Testis (tissue), 2 donors: ENCODE measurements at regions not wholly inside any gene's neighbourhood (a gene's known extent, or its start where the extent isn't known, plus 50 kb on each side); places are given as distances from the start of the nearest gene placed in this dataset.

Experiments used
- POLR2A ChIP-seq: fragments of 450-650 bp; IDR thresholded peaks from one replicate; pipeline ENCODE4 v1.6.1; 2017; ENCODE audit warnings: antibody characterized with exemption, mild to moderate bottlenecking, moderate library complexity
- TF ChIP-seq, protein P1 (sequence below), 3 experiments: fragments of 450-650 bp in 2 of 3; fragments of 200-600 bp in 1 of 3; sonication (generic) in 1 of 3; IDR thresholded peaks; one replicate each; pipeline ENCODE4 v1.5.1; 2016 to 2019; ENCODE audit warnings: antibody characterized with exemption in 3 of 3, mild to moderate bottlenecking in 2 of 3, moderate library complexity in 1 of 3

DNA sequence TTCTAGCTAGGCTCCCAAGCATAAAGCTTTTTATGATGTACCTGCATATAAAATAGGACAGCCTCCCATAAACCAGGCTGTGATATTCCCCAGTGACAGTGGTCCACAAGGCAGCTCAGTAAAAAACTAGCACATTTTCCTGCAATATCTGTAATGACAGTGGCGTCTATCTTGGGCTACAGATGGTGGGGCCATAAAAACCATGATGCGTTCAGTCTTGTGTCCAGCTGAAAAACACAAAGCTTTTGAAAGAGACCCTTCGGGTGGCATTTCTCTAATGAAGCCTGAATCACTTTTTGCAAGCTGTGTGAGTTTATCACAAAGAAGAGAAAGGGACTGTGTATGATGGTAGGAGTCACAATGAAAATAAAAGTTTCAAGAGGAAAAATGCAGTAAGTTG, 183.5 kb downstream of the DSC3 start:
- TF ChIP-seq, protein P1, sequence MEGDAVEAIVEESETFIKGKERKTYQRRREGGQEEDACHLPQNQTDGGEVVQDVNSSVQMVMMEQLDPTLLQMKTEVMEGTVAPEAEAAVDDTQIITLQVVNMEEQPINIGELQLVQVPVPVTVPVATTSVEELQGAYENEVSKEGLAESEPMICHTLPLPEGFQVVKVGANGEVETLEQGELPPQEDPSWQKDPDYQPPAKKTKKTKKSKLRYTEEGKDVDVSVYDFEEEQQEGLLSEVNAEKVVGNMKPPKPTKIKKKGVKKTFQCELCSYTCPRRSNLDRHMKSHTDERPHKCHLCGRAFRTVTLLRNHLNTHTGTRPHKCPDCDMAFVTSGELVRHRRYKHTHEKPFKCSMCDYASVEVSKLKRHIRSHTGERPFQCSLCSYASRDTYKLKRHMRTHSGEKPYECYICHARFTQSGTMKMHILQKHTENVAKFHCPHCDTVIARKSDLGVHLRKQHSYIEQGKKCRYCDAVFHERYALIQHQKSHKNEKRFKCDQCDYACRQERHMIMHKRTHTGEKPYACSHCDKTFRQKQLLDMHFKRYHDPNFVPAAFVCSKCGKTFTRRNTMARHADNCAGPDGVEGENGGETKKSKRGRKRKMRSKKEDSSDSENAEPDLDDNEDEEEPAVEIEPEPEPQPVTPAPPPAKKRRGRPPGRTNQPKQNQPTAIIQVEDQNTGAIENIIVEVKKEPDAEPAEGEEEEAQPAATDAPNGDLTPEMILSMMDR (IDR thresholded peaks at IDR 0.05), result no peak
- no peak for TF ChIP-seq POLR2A
